ENCODE measurements at regions not wholly inside any gene's neighbourhood (a gene's known extent, or its start where the extent isn't known, plus 50 kb on each side); places are given as distances from the start of the nearest gene placed in this dataset.

GRCh38 chr2:120430957-120431356, 85.0 kb downstream of the INHBB start:
- H3K9me2 ChIP-seq (replicated peaks; ENCODE audit: insufficient read depth) = no peaks in the 10 kb centered on the region
- TF ChIP-seq EZH2phosphoT487 (IDR thresholded peaks at IDR 0.05; ENCODE audit: low read depth, severe bottlenecking, unreplicated experiment) (no peak), CTCF (IDR thresholded peaks at IDR 0.05; ENCODE audit: poor library complexity) (no peak), EZH2 (IDR thresholded peaks at IDR 0.05; ENCODE audit: borderline replicate concordance) (no peak)
- H3K9me3 ChIP-seq (ENCODE audit: low read depth) = no peaks in the 10 kb centered on the region
- no peaks in the 10 kb centered on the region for H3K4me1 ChIP-seq (ENCODE audit: insufficient read depth)
- no peaks in the 10 kb centered on the region for H4K20me1 ChIP-seq (ENCODE audit: insufficient read depth, poor library complexity, severe bottlenecking)
- DNase-seq (ENCODE audit: low spot score) = no peak
- H3K4me2 ChIP-seq = no peak overlapping the region
- H3K4me3 ChIP-seq = no peak overlapping the region
- H3K36me3 ChIP-seq (replicated peaks; ENCODE audit: insufficient read depth, low read depth) = no peaks in the 10 kb centered on the region
- no peak overlapping the region for H3K27ac ChIP-seq
- no peaks in the 10 kb centered on the region for H3K79me2 ChIP-seq
- H3K27me3 ChIP-seq = no peaks in the 10 kb centered on the region
- 84% methylated on average over 6 of the region's 6 CpGs for WGBS (ENCODE audit: low lambda C conversion rate, missing lambda C conversion rate)
- H2AFZ ChIP-seq = no peak overlapping the region

GRCh38 chr2:120431386-120432292, 85.7 kb downstream of the INHBB start:
- DNase-seq (ENCODE audit: low spot score) = no peak
- 95% methylated on average over 18 of the region's 20 CpGs for whole genome bisulfite sequencing (ENCODE audit: low lambda C conversion rate, missing lambda C conversion rate)
- H3K27ac ChIP-seq = no peak overlapping the region

GRCh38 chr2:120432293-120432975, 86.5 kb downstream of the INHBB start:
- Histone ChIP-seq H2AFZ (no peak overlapping the region), H4K20me1 (ENCODE audit: insufficient read depth, poor library complexity, severe bottlenecking) (no peaks in the 10 kb centered on the region), H3K27me3 (no peaks in the 10 kb centered on the region), H3K36me3 (replicated peaks; ENCODE audit: insufficient read depth, low read depth) (no peaks in the 10 kb centered on the region), H3K4me3 (no peak overlapping the region), H3K4me1 (ENCODE audit: insufficient read depth) (no peaks in the 10 kb centered on the region), H3K27ac (no peak overlapping the region), H3K9me3 (ENCODE audit: low read depth) (no peaks in the 10 kb centered on the region), H3K79me2 (no peaks in the 10 kb centered on the region), H3K4me2 (no peak overlapping the region), H3K9me2 (replicated peaks; ENCODE audit: insufficient read depth) (no peaks in the 10 kb centered on the region)
- 96% methylated on average over 19 of the region's 24 CpGs for WGBS (ENCODE audit: low lambda C conversion rate, missing lambda C conversion rate)
- DNase-seq (ENCODE audit: low spot score) = no peak
- TF ChIP-seq EZH2phosphoT487 (IDR thresholded peaks at IDR 0.05; ENCODE audit: low read depth, severe bottlenecking, unreplicated experiment) (no peak), EZH2 (IDR thresholded peaks at IDR 0.05; ENCODE audit: borderline replicate concordance) (no peak), CTCF (IDR thresholded peaks at IDR 0.05; ENCODE audit: poor library complexity) (no peak)

More at GRCh38 chr2:120431386-120432292, 85.7 kb downstream of the INHBB start:
- Histone ChIP-seq H3K79me2 (no peaks in the 10 kb centered on the region), H3K4me3 (no peak overlapping the region), H4K20me1 (ENCODE audit: insufficient read depth, poor library complexity, severe bottlenecking) (no peaks in the 10 kb centered on the region), H3K4me2 (no peak overlapping the region), H3K36me3 (replicated peaks; ENCODE audit: insufficient read depth, low read depth) (no peaks in the 10 kb centered on the region), H3K4me1 (ENCODE audit: insufficient read depth) (no peaks in the 10 kb centered on the region), H3K27me3 (no peaks in the 10 kb centered on the region), H3K9me3 (ENCODE audit: low read depth) (no peaks in the 10 kb centered on the region), H3K9me2 (replicated peaks; ENCODE audit: insufficient read depth) (no peaks in the 10 kb centered on the region), H2AFZ (no peak overlapping the region)
- TF ChIP-seq EZH2 (IDR thresholded peaks at IDR 0.05; ENCODE audit: borderline replicate concordance) = no peak
- TF ChIP-seq CTCF (IDR thresholded peaks at IDR 0.05; ENCODE audit: poor library complexity) = no peak
- TF ChIP-seq EZH2phosphoT487 (IDR thresholded peaks at IDR 0.05; ENCODE audit: low read depth, severe bottlenecking, unreplicated experiment) = no peak

All from hepatocyte (in vitro differentiated cells).